Central memory CD4-positive, alpha-beta T cell (primary cell): ENCODE measurements at regions not wholly inside any gene's neighbourhood (a gene's known extent, or its start where the extent isn't known, plus 50 kb on each side); places are given as distances from the start of the nearest gene placed in this dataset.

Experiments
- DNase-seq: peaks from one replicate; pipeline ENCODE4 v3.0.0; 2022

- DNase-seq, result no peak
Observed at GRCh38 chr2:207459990-207460757, 69.6 kb upstream of the CREB1 start.

- DNase-seq, result no peak
Observed at GRCh38 chr2:207463433-207463832, 66.3 kb upstream of the CREB1 start.

- DNase-seq, result no peak
Observed at GRCh38 chr2:207464007-207464406, 65.8 kb upstream of the CREB1 start.

- DNase-seq, result no peak
Observed at GRCh38 chr2:207465894-207466293, 63.9 kb upstream of the CREB1 start.

GRCh38 chr2:207467716-207468347 lies 61.9 kb upstream of the CREB1 start:
- DNase-seq, result no peak

- DNase-seq, result no peak
Observed at GRCh38 chr2:207468488-207468887, 61.3 kb upstream of the CREB1 start.

- no peak for DNase-seq
Observed at GRCh38 chr2:207469451-207469850, 60.3 kb upstream of the CREB1 start.

- DNase-seq, result no peak
Observed at GRCh38 chr2:207469943-207470729, 59.6 kb upstream of the CREB1 start.

GRCh38 chr2:207471261-207471660 lies 58.5 kb upstream of the CREB1 start:
- DNase-seq, result no peak

- DNase-seq, result no peak
Observed at GRCh38 chr2:207472343-207473048, 57.3 kb upstream of the CREB1 start.

GRCh38 chr2:207473049-207473930 lies 56.5 kb upstream of the CREB1 start:
- DNase-seq, result peak; percentile 9

- DNase-seq, result no peak
Observed at GRCh38 chr2:207473931-207474235, 55.9 kb upstream of the CREB1 start.

- DNase-seq, result peak; percentile 45
Observed at GRCh38 chr2:207474863-207475485, 54.8 kb upstream of the CREB1 start.

- DNase-seq, result no peak
Observed at GRCh38 chr2:207475546-207475945, 54.2 kb upstream of the CREB1 start.

- no peak for DNase-seq
Observed at GRCh38 chr2:207477896-207478295, 51.9 kb upstream of the CREB1 start.

- no peak for DNase-seq
Observed at GRCh38 chr2:207478572-207478971, 51.2 kb upstream of the CREB1 start.

GRCh38 chr2:207479198-207479785 lies 50.5 kb upstream of the CREB1 start:
- peak; percentile 30 for DNase-seq
